ENCODE measurements at regions not wholly inside any gene's neighbourhood (a gene's known extent, or its start where the extent isn't known, plus 50 kb on each side); places are given as distances from the start of the nearest gene placed in this dataset.

- H3K27ac ChIP-seq (ENCODE audit: low read length): no peak overlapping the region
- H3K79me2 ChIP-seq (ENCODE audit: insufficient read depth, low read length): no peaks in the 10 kb centered on the region
- H3K36me3 ChIP-seq (ENCODE audit: insufficient read depth, low read length): no peaks in the 10 kb centered on the region
- TF ChIP-seq, protein P1, sequence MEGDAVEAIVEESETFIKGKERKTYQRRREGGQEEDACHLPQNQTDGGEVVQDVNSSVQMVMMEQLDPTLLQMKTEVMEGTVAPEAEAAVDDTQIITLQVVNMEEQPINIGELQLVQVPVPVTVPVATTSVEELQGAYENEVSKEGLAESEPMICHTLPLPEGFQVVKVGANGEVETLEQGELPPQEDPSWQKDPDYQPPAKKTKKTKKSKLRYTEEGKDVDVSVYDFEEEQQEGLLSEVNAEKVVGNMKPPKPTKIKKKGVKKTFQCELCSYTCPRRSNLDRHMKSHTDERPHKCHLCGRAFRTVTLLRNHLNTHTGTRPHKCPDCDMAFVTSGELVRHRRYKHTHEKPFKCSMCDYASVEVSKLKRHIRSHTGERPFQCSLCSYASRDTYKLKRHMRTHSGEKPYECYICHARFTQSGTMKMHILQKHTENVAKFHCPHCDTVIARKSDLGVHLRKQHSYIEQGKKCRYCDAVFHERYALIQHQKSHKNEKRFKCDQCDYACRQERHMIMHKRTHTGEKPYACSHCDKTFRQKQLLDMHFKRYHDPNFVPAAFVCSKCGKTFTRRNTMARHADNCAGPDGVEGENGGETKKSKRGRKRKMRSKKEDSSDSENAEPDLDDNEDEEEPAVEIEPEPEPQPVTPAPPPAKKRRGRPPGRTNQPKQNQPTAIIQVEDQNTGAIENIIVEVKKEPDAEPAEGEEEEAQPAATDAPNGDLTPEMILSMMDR (IDR thresholded peaks at IDR 0.05; ENCODE audit: borderline replicate concordance, extremely low read depth, low read length, poor library complexity, severe bottlenecking): no peak
- no peak for TF ChIP-seq EZH2 (IDR thresholded peaks at IDR 0.05; ENCODE audit: borderline replicate concordance, low read depth, low read length, severe bottlenecking)
- H2AFZ ChIP-seq (ENCODE audit: low read depth, low read length): no peak overlapping the region
- no peaks in the 10 kb centered on the region; the same call in 1 of the 2 replicates for H3K4me1 ChIP-seq (ENCODE audit: insufficient read depth, low read length)
- no peak overlapping the region for H3K9ac ChIP-seq (ENCODE audit: low read depth, low read length)
- H3K27me3 ChIP-seq (ENCODE audit: insufficient read depth, low read length, poor library complexity): no peaks in the 10 kb centered on the region
- no peaks in the 10 kb centered on the region for H4K20me1 ChIP-seq (ENCODE audit: insufficient read depth, low read length)
- no peak overlapping the region for H3K4me2 ChIP-seq (ENCODE audit: insufficient read depth, low read length)
- ATAC-seq (ENCODE audit: insufficient read depth, low read depth) (no peak), DNase-seq (no peak)
- H3K9me3 ChIP-seq (ENCODE audit: insufficient read depth, low read length, severe bottlenecking): no peaks in the 10 kb centered on the region
- no peak overlapping the region for H3K4me3 ChIP-seq (ENCODE audit: low read depth in 1 of 2, low read length in 2 of 2)
Observed at GRCh38 chrY:7452246-7452645, 540.7 kb upstream of the AMELY start.

DNA sequence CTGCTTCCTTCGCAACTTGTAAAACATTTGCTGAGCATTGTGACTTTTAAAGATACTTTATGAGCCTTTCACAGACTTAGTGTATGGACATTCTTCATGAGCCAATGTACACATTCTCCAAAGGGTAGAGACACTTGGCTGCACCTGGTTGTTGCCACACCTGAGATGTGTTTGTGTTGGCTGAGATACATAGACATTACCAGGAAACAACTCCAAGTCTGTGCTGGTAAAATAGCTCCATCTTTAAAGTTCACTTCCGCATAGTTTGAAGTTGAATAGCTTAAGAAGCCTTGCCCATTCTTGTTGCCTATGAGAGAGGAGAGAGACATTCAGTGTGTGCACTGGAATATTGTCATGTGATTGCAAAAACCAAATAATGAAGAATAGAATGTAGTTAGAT lies 538.3 kb upstream of the AMELY start:
- H3K4me1 ChIP-seq (ENCODE audit: insufficient read depth, low read length): no peaks in the 10 kb centered on the region
- H3K79me2 ChIP-seq (ENCODE audit: insufficient read depth, low read length): no peaks in the 10 kb centered on the region
- ATAC-seq (ENCODE audit: insufficient read depth, low read depth) (no peak), DNase-seq (no peak)
- no peak overlapping the region for H2AFZ ChIP-seq (ENCODE audit: low read depth, low read length)
- no peak overlapping the region for H3K4me3 ChIP-seq (ENCODE audit: low read depth in 1 of 2, low read length in 2 of 2)
- H4K20me1 ChIP-seq (ENCODE audit: insufficient read depth, low read length): no peaks in the 10 kb centered on the region
- H3K27me3 ChIP-seq (ENCODE audit: insufficient read depth, low read length, poor library complexity): no peaks in the 10 kb centered on the region
- no peak overlapping the region for H3K4me2 ChIP-seq (ENCODE audit: insufficient read depth, low read length)
- no peaks in the 10 kb centered on the region for H3K36me3 ChIP-seq (ENCODE audit: insufficient read depth, low read length)
- no peak overlapping the region for H3K27ac ChIP-seq (ENCODE audit: low read length)
- TF ChIP-seq, protein P1 (IDR thresholded peaks at IDR 0.05; ENCODE audit: borderline replicate concordance, extremely low read depth, low read length, poor library complexity, severe bottlenecking): no peak
- no peak for TF ChIP-seq EZH2 (IDR thresholded peaks at IDR 0.05; ENCODE audit: borderline replicate concordance, low read depth, low read length, severe bottlenecking)
- no peak overlapping the region for H3K9ac ChIP-seq (ENCODE audit: low read depth, low read length)
- H3K9me3 ChIP-seq (ENCODE audit: insufficient read depth, low read length, severe bottlenecking): no peaks in the 10 kb centered on the region

GRCh38 chrY:7448687-7449086 lies 537.1 kb upstream of the AMELY start:
- no peaks in the 10 kb centered on the region for H3K36me3 ChIP-seq (ENCODE audit: insufficient read depth, low read length)
- no peaks in the 10 kb centered on the region for H3K9me3 ChIP-seq (ENCODE audit: insufficient read depth, low read length, severe bottlenecking)
- ATAC-seq (ENCODE audit: insufficient read depth, low read depth) (no peak), DNase-seq (no peak)
- H3K27me3 ChIP-seq (ENCODE audit: insufficient read depth, low read length, poor library complexity): no peaks in the 10 kb centered on the region
- H3K4me1 ChIP-seq (ENCODE audit: insufficient read depth, low read length): no peaks in the 10 kb centered on the region
- H2AFZ ChIP-seq (ENCODE audit: low read depth, low read length): no peak overlapping the region
- no peak overlapping the region for H3K27ac ChIP-seq (ENCODE audit: low read length)
- TF ChIP-seq, protein P1 (IDR thresholded peaks at IDR 0.05; ENCODE audit: borderline replicate concordance, extremely low read depth, low read length, poor library complexity, severe bottlenecking): no peak
- TF ChIP-seq EZH2 (IDR thresholded peaks at IDR 0.05; ENCODE audit: borderline replicate concordance, low read depth, low read length, severe bottlenecking): no peak
- H3K9ac ChIP-seq (ENCODE audit: low read depth, low read length): no peak overlapping the region
- H3K79me2 ChIP-seq (ENCODE audit: insufficient read depth, low read length): no peaks in the 10 kb centered on the region
- no peaks in the 10 kb centered on the region for H4K20me1 ChIP-seq (ENCODE audit: insufficient read depth, low read length)
- H3K4me2 ChIP-seq (ENCODE audit: insufficient read depth, low read length): no peak overlapping the region
- H3K4me3 ChIP-seq (ENCODE audit: low read depth in 1 of 2, low read length in 2 of 2): no peak overlapping the region
